IMR-90 (cell line): ENCODE measurements at regions not wholly inside any gene's neighbourhood (a gene's known extent, or its start where the extent isn't known, plus 50 kb on each side); places are given as distances from the start of the nearest gene placed in this dataset.

Experiments used
- BHLHE40 ChIP-seq: fragments of 150-350 bp; IDR thresholded peaks from 2 replicates; pipeline ENCODE4 v1.6.1; 2016; ENCODE audit warnings: mild to moderate bottlenecking, low read depth, low read length
- CEBPB ChIP-seq: IDR thresholded peaks from 2 replicates; pipeline ENCODE4 v1.6.1; 2012; ENCODE audit warnings: low read depth, low read length, improper control_type of control experiment
- FOS ChIP-seq: fragments of 150-350 bp; IDR thresholded peaks from 2 replicates; pipeline ENCODE4 v1.6.1; 2016; ENCODE audit warnings: low read depth, low read length
- MAFK ChIP-seq: IDR thresholded peaks from 2 replicates; pipeline ENCODE4 v1.6.1; 2012; ENCODE audit warnings: low read depth, low read length, improper control_type of control experiment
- MAZ ChIP-seq: IDR thresholded peaks from 2 replicates; pipeline ENCODE4 v1.6.1; 2012; ENCODE audit warnings: low read depth, mild to moderate bottlenecking, low read length, improper control_type of control experiment, moderate library complexity, borderline replicate concordance
- MXI1 ChIP-seq: IDR thresholded peaks from 2 replicates; pipeline ENCODE4 v1.6.1; 2012; ENCODE audit warnings: low read depth, mild to moderate bottlenecking, low read length, moderate library complexity, borderline replicate concordance
- POLR2A ChIP-seq: IDR thresholded peaks from 2 replicates; pipeline ENCODE4 v1.6.1; 2012; ENCODE audit warnings: mild to moderate bottlenecking, low read depth, low read length
- RCOR1 ChIP-seq: IDR thresholded peaks from 2 replicates; pipeline ENCODE4 v1.6.1; 2012; ENCODE audit warnings: mild to moderate bottlenecking, low read length, improper control_type of control experiment; ENCODE audit not compliant: insufficient replicate concordance
- RFX5 ChIP-seq: IDR thresholded peaks from 2 replicates; pipeline ENCODE4 v1.8.0; 2012; ENCODE audit warnings: low read depth, mild to moderate bottlenecking, low read length, moderate library complexity
- TF ChIP-seq, protein P1 (sequence below): conservative IDR thresholded peaks from 2 replicates; pipeline ENCODE4 v1.5.1; 2012; ENCODE audit warnings: mild to moderate bottlenecking, low read depth, low read length, improper control_type of control experiment
- TF ChIP-seq, protein P2 (sequence below): fragments of 150-350 bp; IDR thresholded peaks from 2 replicates; pipeline ENCODE4 v1.6.1; 2016; ENCODE audit warnings: low read depth, mild to moderate bottlenecking, low read length, moderate library complexity, borderline replicate concordance
- TF ChIP-seq, protein P3 (sequence below): fragments of 150-350 bp; IDR thresholded peaks from 2 replicates; pipeline ENCODE4 v1.6.1; 2017; ENCODE audit warnings: mild to moderate bottlenecking, antibody characterized with exemption, low read length, low read depth

DNA sequence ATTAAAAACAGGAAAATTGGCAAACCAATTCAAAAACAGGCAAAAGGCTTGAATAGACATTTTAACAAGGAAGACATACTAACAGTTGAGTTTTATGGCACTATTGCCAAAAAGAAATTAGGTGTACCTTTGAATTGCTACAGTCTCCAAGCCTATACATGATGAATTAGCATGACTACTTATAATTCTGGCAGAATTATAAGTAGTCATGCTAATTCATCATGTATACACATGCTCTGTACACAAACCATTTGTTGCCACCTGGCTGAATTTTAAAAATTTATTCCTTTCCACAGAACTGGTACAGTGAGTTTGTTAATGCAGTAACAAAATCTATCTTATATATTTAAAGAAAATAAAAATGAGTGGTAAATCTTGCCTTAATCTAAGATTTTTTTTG is 1332.0 kb upstream of the CRIM1 start:
- no peak for TF ChIP-seq POLR2A
- no peak for TF ChIP-seq MXI1
- TF ChIP-seq RCOR1 = no peak
- TF ChIP-seq, protein P1, sequence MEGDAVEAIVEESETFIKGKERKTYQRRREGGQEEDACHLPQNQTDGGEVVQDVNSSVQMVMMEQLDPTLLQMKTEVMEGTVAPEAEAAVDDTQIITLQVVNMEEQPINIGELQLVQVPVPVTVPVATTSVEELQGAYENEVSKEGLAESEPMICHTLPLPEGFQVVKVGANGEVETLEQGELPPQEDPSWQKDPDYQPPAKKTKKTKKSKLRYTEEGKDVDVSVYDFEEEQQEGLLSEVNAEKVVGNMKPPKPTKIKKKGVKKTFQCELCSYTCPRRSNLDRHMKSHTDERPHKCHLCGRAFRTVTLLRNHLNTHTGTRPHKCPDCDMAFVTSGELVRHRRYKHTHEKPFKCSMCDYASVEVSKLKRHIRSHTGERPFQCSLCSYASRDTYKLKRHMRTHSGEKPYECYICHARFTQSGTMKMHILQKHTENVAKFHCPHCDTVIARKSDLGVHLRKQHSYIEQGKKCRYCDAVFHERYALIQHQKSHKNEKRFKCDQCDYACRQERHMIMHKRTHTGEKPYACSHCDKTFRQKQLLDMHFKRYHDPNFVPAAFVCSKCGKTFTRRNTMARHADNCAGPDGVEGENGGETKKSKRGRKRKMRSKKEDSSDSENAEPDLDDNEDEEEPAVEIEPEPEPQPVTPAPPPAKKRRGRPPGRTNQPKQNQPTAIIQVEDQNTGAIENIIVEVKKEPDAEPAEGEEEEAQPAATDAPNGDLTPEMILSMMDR = no peak
- TF ChIP-seq CEBPB = no peak
- no peak for TF ChIP-seq MAFK
- TF ChIP-seq, protein P2, sequence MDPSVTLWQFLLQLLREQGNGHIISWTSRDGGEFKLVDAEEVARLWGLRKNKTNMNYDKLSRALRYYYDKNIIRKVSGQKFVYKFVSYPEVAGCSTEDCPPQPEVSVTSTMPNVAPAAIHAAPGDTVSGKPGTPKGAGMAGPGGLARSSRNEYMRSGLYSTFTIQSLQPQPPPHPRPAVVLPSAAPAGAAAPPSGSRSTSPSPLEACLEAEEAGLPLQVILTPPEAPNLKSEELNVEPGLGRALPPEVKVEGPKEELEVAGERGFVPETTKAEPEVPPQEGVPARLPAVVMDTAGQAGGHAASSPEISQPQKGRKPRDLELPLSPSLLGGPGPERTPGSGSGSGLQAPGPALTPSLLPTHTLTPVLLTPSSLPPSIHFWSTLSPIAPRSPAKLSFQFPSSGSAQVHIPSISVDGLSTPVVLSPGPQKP = no peak
- no peak for TF ChIP-seq FOS
- no peak for TF ChIP-seq BHLHE40
- TF ChIP-seq MAZ = no peak
- TF ChIP-seq, protein P3, sequence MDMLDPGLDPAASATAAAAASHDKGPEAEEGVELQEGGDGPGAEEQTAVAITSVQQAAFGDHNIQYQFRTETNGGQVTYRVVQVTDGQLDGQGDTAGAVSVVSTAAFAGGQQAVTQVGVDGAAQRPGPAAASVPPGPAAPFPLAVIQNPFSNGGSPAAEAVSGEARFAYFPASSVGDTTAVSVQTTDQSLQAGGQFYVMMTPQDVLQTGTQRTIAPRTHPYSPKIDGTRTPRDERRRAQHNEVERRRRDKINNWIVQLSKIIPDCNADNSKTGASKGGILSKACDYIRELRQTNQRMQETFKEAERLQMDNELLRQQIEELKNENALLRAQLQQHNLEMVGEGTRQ = no peak
- no peak for TF ChIP-seq RFX5
